MM.1S (cell line): ENCODE measurements at regions not wholly inside any gene's neighbourhood (a gene's known extent, or its start where the extent isn't known, plus 50 kb on each side); places are given as distances from the start of the nearest gene placed in this dataset.

Source experiments
- DNase-seq: peaks from one replicate; pipeline ENCODE4 v3.0.0-alpha.2; 2015
- H2AFZ ChIP-seq: fragments of 300-600 bp; sonication (generic); 2 replicates; pipeline ENCODE4 v1.6.0; 2016; ENCODE audit warnings: antibody characterized with exemption, low read length
- H3F3A ChIP-seq: fragments of 300-600 bp; sonication (generic); 2 replicates; pipeline ENCODE4 v1.6.1; 2016; ENCODE audit warnings: mild to moderate bottlenecking, antibody characterized with exemption, low read length, moderate library complexity, mixed read lengths; ENCODE audit not compliant: insufficient read depth
- H3K27ac ChIP-seq: fragments of 300-600 bp; sonication (generic); 2 replicates; pipeline ENCODE4 v1.5.1; 2016; ENCODE audit warnings: mild to moderate bottlenecking, low read length
- H3K27me3 ChIP-seq: fragments of 300-600 bp; sonication (generic); replicated peaks from 2 replicates; pipeline ENCODE4 v1.6.0; 2016; ENCODE audit warnings: low read length; ENCODE audit not compliant: insufficient read depth
- H3K36me3 ChIP-seq: fragments of 300-600 bp; sonication (generic); replicated peaks from 2 replicates; pipeline ENCODE4 v1.6.1; 2016; ENCODE audit warnings: mild to moderate bottlenecking, low read length, mixed read lengths; ENCODE audit not compliant: insufficient read depth
- H3K4me1 ChIP-seq: fragments of 300-600 bp; sonication (generic); 2 replicates; pipeline ENCODE4 v1.6.1; 2016; ENCODE audit warnings: low read length, mixed read lengths
- H3K4me2 ChIP-seq: fragments of 300-600 bp; sonication (generic); 2 replicates; pipeline ENCODE4 v1.6.0; 2016; ENCODE audit warnings: low read depth, low read length
- H3K4me3 ChIP-seq: fragments of 300-600 bp; sonication (generic); 2 replicates; pipeline ENCODE4 v1.5.1; 2016; ENCODE audit warnings: low read length, mixed read lengths
- H3K79me2 ChIP-seq: fragments of 300-600 bp; sonication (generic); 2 replicates; pipeline ENCODE4 v1.6.1; 2016; ENCODE audit warnings: mixed run types, low read length, mixed read lengths
- H3K9ac ChIP-seq: fragments of 300-600 bp; sonication (generic); 2 replicates; pipeline ENCODE4 v1.6.1; 2016; ENCODE audit warnings: low read length, mixed read lengths
- H3K9me2 ChIP-seq: fragments of 300-600 bp; sonication (generic); replicated peaks from 2 replicates; pipeline ENCODE4 v1.6.1; 2016; ENCODE audit warnings: mild to moderate bottlenecking, low read length, mixed read lengths; ENCODE audit not compliant: insufficient read depth
- H3K9me3 ChIP-seq: fragments of 300-600 bp; sonication (generic); replicated peaks from 2 replicates; pipeline ENCODE4 v1.6.1; 2016; ENCODE audit warnings: mild to moderate bottlenecking, low read length, mixed read lengths; ENCODE audit not compliant: insufficient read depth
- H4K20me1 ChIP-seq: fragments of 300-600 bp; sonication (generic); 2 replicates; pipeline ENCODE4 v1.6.1; 2016; ENCODE audit warnings: mild to moderate bottlenecking, low read length, moderate library complexity, mixed read lengths; ENCODE audit not compliant: insufficient read depth
- EZH2 ChIP-seq: fragments of 300-600 bp; sonication (generic); optimal IDR thresholded peaks from 2 replicates; pipeline ENCODE3; 2017; ENCODE audit warnings: low read depth, mild to moderate bottlenecking, antibody characterized with exemption, low read length, mixed read lengths
- EZH2phosphoT487 ChIP-seq: fragments of 300-600 bp; sonication (generic); IDR thresholded peaks from 2 replicates; pipeline ENCODE4 v1.6.1; 2018; ENCODE audit warnings: antibody characterized with exemption, low read length
- TF ChIP-seq, protein P1 (sequence below): fragments of 300-600 bp; sonication (generic); IDR thresholded peaks from 2 replicates; pipeline ENCODE4 v1.5.1; 2016; ENCODE audit warnings: antibody characterized with exemption, low read length, mixed read lengths

- H3K9me3 ChIP-seq = no peaks in the 10 kb centered on the region
These were observed 379.4 kb downstream of the SPATA31D1 start for GRCh38 chr9:82367929-82368328.

GRCh38 chr9:82369251-82369945, 380.8 kb downstream of the SPATA31D1 start:
- Histone ChIP-seq H3K9me3 (no peaks in the 10 kb centered on the region), H3K4me2 (no peak overlapping the region), H3F3A (no peaks in the 10 kb centered on the region), H4K20me1 (no peaks in the 10 kb centered on the region), H3K9ac (no peak overlapping the region), H3K4me1 (no peaks in the 10 kb centered on the region), H3K9me2 (no peaks in the 10 kb centered on the region), H3K4me3 (no peak overlapping the region), H3K27me3 (no peaks in the 10 kb centered on the region), H3K36me3 (no peaks in the 10 kb centered on the region), H3K27ac (no peak overlapping the region), H3K79me2 (no peaks in the 10 kb centered on the region), H2AFZ (no peak overlapping the region)
- DNase-seq = no peak
- no peak for TF ChIP-seq EZH2phosphoT487
- no peak for TF ChIP-seq EZH2
- TF ChIP-seq, protein P1, sequence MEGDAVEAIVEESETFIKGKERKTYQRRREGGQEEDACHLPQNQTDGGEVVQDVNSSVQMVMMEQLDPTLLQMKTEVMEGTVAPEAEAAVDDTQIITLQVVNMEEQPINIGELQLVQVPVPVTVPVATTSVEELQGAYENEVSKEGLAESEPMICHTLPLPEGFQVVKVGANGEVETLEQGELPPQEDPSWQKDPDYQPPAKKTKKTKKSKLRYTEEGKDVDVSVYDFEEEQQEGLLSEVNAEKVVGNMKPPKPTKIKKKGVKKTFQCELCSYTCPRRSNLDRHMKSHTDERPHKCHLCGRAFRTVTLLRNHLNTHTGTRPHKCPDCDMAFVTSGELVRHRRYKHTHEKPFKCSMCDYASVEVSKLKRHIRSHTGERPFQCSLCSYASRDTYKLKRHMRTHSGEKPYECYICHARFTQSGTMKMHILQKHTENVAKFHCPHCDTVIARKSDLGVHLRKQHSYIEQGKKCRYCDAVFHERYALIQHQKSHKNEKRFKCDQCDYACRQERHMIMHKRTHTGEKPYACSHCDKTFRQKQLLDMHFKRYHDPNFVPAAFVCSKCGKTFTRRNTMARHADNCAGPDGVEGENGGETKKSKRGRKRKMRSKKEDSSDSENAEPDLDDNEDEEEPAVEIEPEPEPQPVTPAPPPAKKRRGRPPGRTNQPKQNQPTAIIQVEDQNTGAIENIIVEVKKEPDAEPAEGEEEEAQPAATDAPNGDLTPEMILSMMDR = no peak

More at GRCh38 chr9:82367929-82368328, 379.4 kb downstream of the SPATA31D1 start:
- Histone ChIP-seq H3K27ac (no peak overlapping the region), H3K36me3 (no peaks in the 10 kb centered on the region), H3K4me3 (no peak overlapping the region), H3F3A (no peaks in the 10 kb centered on the region), H3K4me1 (no peaks in the 10 kb centered on the region), H3K4me2 (no peak overlapping the region), H3K9ac (no peak overlapping the region), H4K20me1 (no peaks in the 10 kb centered on the region), H3K79me2 (no peaks in the 10 kb centered on the region), H3K27me3 (no peaks in the 10 kb centered on the region), H2AFZ (no peak overlapping the region), H3K9me2 (no peaks in the 10 kb centered on the region)
- TF ChIP-seq EZH2phosphoT487 (no peak), EZH2 (no peak)
- TF ChIP-seq, protein P1 = no peak
- DNase-seq = no peak

DNA sequence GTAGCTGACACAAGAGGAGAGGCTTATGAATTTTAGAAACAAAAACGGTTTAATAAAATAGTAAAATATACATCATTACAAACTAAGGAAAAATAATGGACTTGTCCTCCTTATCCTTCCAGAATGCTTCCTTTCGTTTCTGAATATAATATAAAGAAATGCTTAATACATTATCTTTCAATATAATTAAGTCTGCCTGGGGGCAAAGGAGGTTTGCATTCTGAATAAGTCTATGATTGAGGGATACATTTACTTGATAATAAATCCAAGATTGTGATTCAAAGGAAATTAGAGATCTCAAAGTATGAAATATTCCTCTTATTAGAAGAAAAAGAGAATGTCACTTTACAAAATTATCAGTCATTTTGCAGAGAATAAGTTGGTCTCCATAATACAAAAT, 386.5 kb downstream of the SPATA31D1 start:
- Histone ChIP-seq H2AFZ (no peak overlapping the region), H3F3A (no peaks in the 10 kb centered on the region)

More for the DNA sequence above, 386.5 kb downstream of the SPATA31D1 start:
- Histone ChIP-seq H3K27me3 (no peaks in the 10 kb centered on the region), H3K9ac (no peak overlapping the region), H3K4me2 (no peak overlapping the region), H3K79me2 (no peaks in the 10 kb centered on the region), H4K20me1 (no peaks in the 10 kb centered on the region), H3K27ac (no peak overlapping the region), H3K4me1 (no peaks in the 10 kb centered on the region), H3K36me3 (no peaks in the 10 kb centered on the region), H3K9me3 (no peaks in the 10 kb centered on the region), H3K9me2 (no peaks in the 10 kb centered on the region), H3K4me3 (no peak overlapping the region)
- TF ChIP-seq, protein P1 = no peak
- TF ChIP-seq EZH2phosphoT487 (no peak), EZH2 (no peak)
- no peak for DNase-seq
